IMR-90 (cell line): ENCODE measurements at regions not wholly inside any gene's neighbourhood (a gene's known extent, or its start where the extent isn't known, plus 50 kb on each side); places are given as distances from the start of the nearest gene placed in this dataset.

ENCODE experiments used
- ATAC-seq: fragments of 200-7000 bp; cut with Tn5 transposase; 2 replicates; pipeline ENCODE4 v1.9.1; 2020; ENCODE audit warnings: low read depth, mild to moderate bottlenecking, moderate library complexity
- BruUV-seq: library from RNA; stranded (reverse); fragments of 400-500 nt; replicated peaks from 2 replicates; lab custom pipeline; 2021; lab: Mats Ljungman, UMichigan
- CTCF ChIA-PET: fragments of 300-600 bp; formaldehyde crosslinking; extraction: SDS; loops from one replicate; lab custom pipeline; 2021; ENCODE audit warnings: antibody characterized with exemption; lab: Yijun Ruan, JAX
- POLR2A ChIA-PET: fragments of 300-600 bp; sonication (Branson Sonifier 250); formaldehyde crosslinking; loops from one replicate; lab custom pipeline; 2022; ENCODE audit warnings: antibody characterized with exemption; ENCODE audit not compliant: unreplicated experiment; lab: Charles Lee
- DNase-seq: peaks from one replicate; pipeline ENCODE4 v3.0.0; 2013
- H2AFZ ChIP-seq: replicated peaks from 2 replicates; pipeline ENCODE3; 2013; ENCODE audit warnings: low read length, mild to moderate bottlenecking; ENCODE audit not compliant: poor library complexity
- H2AK5ac ChIP-seq: 2 replicates; pipeline ENCODE4 v1.6.1; 2013; ENCODE audit warnings: low read depth, low read length, inconsistent platforms
- H2AK9ac ChIP-seq: replicated peaks from 2 replicates; pipeline ENCODE3; 2013; ENCODE audit warnings: mild to moderate bottlenecking, low read depth, low read length, moderate library complexity; ENCODE audit not compliant: poor library complexity
- H2BK120ac ChIP-seq: 2 replicates; pipeline ENCODE4 v1.6.1; 2013; ENCODE audit warnings: low read depth, low read length, inconsistent platforms
- H2BK15ac ChIP-seq: 3 replicates; pipeline ENCODE4 v1.6.1; 2013; ENCODE audit warnings: low read depth, low read length, inconsistent platforms
- H2BK20ac ChIP-seq: 2 replicates; pipeline ENCODE4 v1.6.1; 2013; ENCODE audit warnings: low read depth, mild to moderate bottlenecking, inconsistent platforms, low read length, moderate library complexity
- H2BK5ac ChIP-seq: 2 replicates; pipeline ENCODE4 v1.6.1; 2013; ENCODE audit warnings: mild to moderate bottlenecking, low read depth, low read length, inconsistent platforms; ENCODE audit not compliant: poor library complexity, severe bottlenecking
- H3K14ac ChIP-seq: replicated peaks from 2 replicates; pipeline ENCODE4 v1.6.1; 2013; ENCODE audit warnings: low read depth, low read length, inconsistent platforms
- H3K18ac ChIP-seq: 2 replicates; pipeline ENCODE4 v1.6.1; 2013; ENCODE audit warnings: low read depth, low read length, control low read depth
- H3K23ac ChIP-seq: 2 replicates; pipeline ENCODE4 v1.6.1; 2013; ENCODE audit warnings: low read depth, low read length, inconsistent platforms
- H3K27ac ChIP-seq: 2 replicates; pipeline ENCODE4 v1.5.1; 2013; ENCODE audit warnings: mild to moderate bottlenecking, control low read depth, low read length; ENCODE audit not compliant: insufficient read depth
- H3K27me3 ChIP-seq: 2 replicates; pipeline ENCODE4 v1.6.1; 2013; ENCODE audit warnings: low read length; ENCODE audit not compliant: control insufficient read depth, insufficient read depth
- H3K36me3 ChIP-seq: 2 replicates; pipeline ENCODE4 v1.6.1; 2013; ENCODE audit warnings: low read length, mixed read lengths; ENCODE audit not compliant: control insufficient read depth, insufficient read depth
- H3K4ac ChIP-seq: 2 replicates; pipeline ENCODE4 v1.6.1; 2013; ENCODE audit warnings: low read depth, low read length, inconsistent platforms
- H3K4me1 ChIP-seq: 2 replicates; pipeline ENCODE4 v1.6.1; 2013; ENCODE audit warnings: low read length, mixed read lengths; ENCODE audit not compliant: control insufficient read depth, insufficient read depth
- H3K4me2 ChIP-seq: 2 replicates; pipeline ENCODE4 v1.6.1; 2013; ENCODE audit warnings: low read depth, mild to moderate bottlenecking, control low read depth, low read length, moderate library complexity
- H3K4me3 ChIP-seq: 2 replicates; pipeline ENCODE4 v1.5.1; 2013; ENCODE audit warnings: low read depth, mild to moderate bottlenecking, control low read depth, low read length, moderate library complexity; ENCODE audit not compliant: insufficient read depth
- H3K56ac ChIP-seq: 2 replicates; pipeline ENCODE4 v1.6.1; 2013; ENCODE audit warnings: low read length, inconsistent platforms; ENCODE audit not compliant: insufficient read depth; ENCODE audit errors: extremely low read depth
- H3K79me1 ChIP-seq, 2 experiments: 2 replicates each; pipeline ENCODE4 v1.6.1; 2013; ENCODE audit warnings: low read length in 2 of 2, inconsistent platforms in 1 of 2, low read depth in 1 of 2
- H3K9ac ChIP-seq: 2 replicates; pipeline ENCODE4 v1.6.1; 2013; ENCODE audit warnings: low read depth, low read length, control low read depth
- H3K9me1 ChIP-seq: 2 replicates; pipeline ENCODE4 v1.6.1; 2013; ENCODE audit warnings: low read length, inconsistent platforms; ENCODE audit not compliant: insufficient read depth
- H3K9me3 ChIP-seq: 2 replicates; pipeline ENCODE4 v1.6.1; 2013; ENCODE audit warnings: low read length; ENCODE audit not compliant: control insufficient read depth, insufficient read depth
- H4K20me1 ChIP-seq: 2 replicates; pipeline ENCODE4 v1.6.1; 2013; ENCODE audit warnings: low read length, inconsistent platforms; ENCODE audit not compliant: insufficient read depth
- H4K5ac ChIP-seq: 2 replicates; pipeline ENCODE4 v1.6.1; 2013; ENCODE audit warnings: mild to moderate bottlenecking, low read depth, low read length, control low read depth
- H4K8ac ChIP-seq, 2 experiments: 2 replicates each; pipeline ENCODE4 v1.6.1; 2013; ENCODE audit warnings: low read depth in 2 of 2, low read length in 2 of 2, control low read depth in 1 of 2, inconsistent platforms in 1 of 2
- H4K91ac ChIP-seq: 2 replicates; pipeline ENCODE4 v1.6.1; 2013; ENCODE audit warnings: low read depth, low read length, inconsistent platforms; ENCODE audit not compliant: insufficient read depth
- BHLHE40 ChIP-seq: fragments of 150-350 bp; IDR thresholded peaks from 2 replicates; pipeline ENCODE4 v1.6.1; 2016; ENCODE audit warnings: mild to moderate bottlenecking, low read depth, low read length
- CEBPB ChIP-seq: IDR thresholded peaks from 2 replicates; pipeline ENCODE4 v1.6.1; 2012; ENCODE audit warnings: low read depth, low read length, improper control_type of control experiment
- CHD1 ChIP-seq: IDR thresholded peaks from 2 replicates; pipeline ENCODE4 v1.6.1; 2012; ENCODE audit warnings: low read depth, low read length, improper control_type of control experiment
- FOS ChIP-seq: fragments of 150-350 bp; IDR thresholded peaks from 2 replicates; pipeline ENCODE4 v1.6.1; 2016; ENCODE audit warnings: low read depth, low read length
- MAFK ChIP-seq: IDR thresholded peaks from 2 replicates; pipeline ENCODE4 v1.6.1; 2012; ENCODE audit warnings: low read depth, low read length, improper control_type of control experiment
- MAZ ChIP-seq: IDR thresholded peaks from 2 replicates; pipeline ENCODE4 v1.6.1; 2012; ENCODE audit warnings: low read depth, mild to moderate bottlenecking, low read length, improper control_type of control experiment, moderate library complexity, borderline replicate concordance
- MXI1 ChIP-seq: IDR thresholded peaks from 2 replicates; pipeline ENCODE4 v1.6.1; 2012; ENCODE audit warnings: low read depth, mild to moderate bottlenecking, low read length, moderate library complexity, borderline replicate concordance
- NFE2L2 ChIP-seq: fragments of 150-350 bp; IDR thresholded peaks from 2 replicates; pipeline ENCODE4 v1.6.1; 2016; ENCODE audit warnings: low read depth, mild to moderate bottlenecking, low read length
- POLR2A ChIP-seq: IDR thresholded peaks from 2 replicates; pipeline ENCODE4 v1.6.1; 2012; ENCODE audit warnings: mild to moderate bottlenecking, low read depth, low read length
- RAD21 ChIP-seq: IDR thresholded peaks from 2 replicates; pipeline ENCODE4 v1.6.1; 2012; ENCODE audit warnings: low read length, improper control_type of control experiment
- RCOR1 ChIP-seq: IDR thresholded peaks from 2 replicates; pipeline ENCODE4 v1.6.1; 2012; ENCODE audit warnings: mild to moderate bottlenecking, low read length, improper control_type of control experiment; ENCODE audit not compliant: insufficient replicate concordance
- RFX5 ChIP-seq: IDR thresholded peaks from 2 replicates; pipeline ENCODE4 v1.8.0; 2012; ENCODE audit warnings: low read depth, mild to moderate bottlenecking, low read length, moderate library complexity
- SMC3 ChIP-seq: fragments of 150-350 bp; IDR thresholded peaks from 2 replicates; pipeline ENCODE4 v1.6.1; 2016; ENCODE audit warnings: low read depth, mild to moderate bottlenecking, antibody characterized with exemption, low read length, moderate library complexity
- WGBS, 2 experiments: methylation state at CpG; one replicate each; pipeline versions ENCODE4 v1.1.5 to v1.1.7; 2013; ENCODE audit warnings: missing lambda C conversion rate in 2 of 2; ENCODE audit not compliant: insufficient read length in 1 of 2; ENCODE audit errors: extremely low coverage in 2 of 2; 5-methylcytosine and 5-hydroxymethylcytosine counted together
- dilution Hi-C: fragments of 300-500 bp; cut with HindIII; formaldehyde crosslinking; loops from one replicate; pipeline ENCODE4 v1.14.3; 2018; ENCODE audit warnings: low sequenced_read_pairs; ENCODE audit not compliant: unreplicated experiment
- in situ Hi-C: fragments of 300-500 bp; cut with MboI; formaldehyde crosslinking; loops from 3 replicates; pipeline ENCODE4 v1.14.3; 2019; ENCODE audit warnings: low sequenced_read_pairs, inconsistent platforms, mixed read lengths
- intact Hi-C: fragments of 100-400 bp; cut with micrococcal nuclease; formaldehyde crosslinking; loops from 2 replicates; pipeline ENCODE4 v1.10.0; 2022
- TF ChIP-seq, protein P1 (sequence below): fragments of 150-350 bp; IDR thresholded peaks from 2 replicates; pipeline ENCODE4 v1.6.1; 2016; ENCODE audit warnings: low read depth, mild to moderate bottlenecking, low read length, moderate library complexity, borderline replicate concordance
- TF ChIP-seq, protein P2 (sequence below): fragments of 150-350 bp; IDR thresholded peaks from 2 replicates; pipeline ENCODE4 v1.6.1; 2017; ENCODE audit warnings: mild to moderate bottlenecking, antibody characterized with exemption, low read length, low read depth
- TF ChIP-seq, protein P3 (sequence below): conservative IDR thresholded peaks from 2 replicates; pipeline ENCODE4 v1.5.1; 2012; ENCODE audit warnings: mild to moderate bottlenecking, low read depth, low read length, improper control_type of control experiment

DNA sequence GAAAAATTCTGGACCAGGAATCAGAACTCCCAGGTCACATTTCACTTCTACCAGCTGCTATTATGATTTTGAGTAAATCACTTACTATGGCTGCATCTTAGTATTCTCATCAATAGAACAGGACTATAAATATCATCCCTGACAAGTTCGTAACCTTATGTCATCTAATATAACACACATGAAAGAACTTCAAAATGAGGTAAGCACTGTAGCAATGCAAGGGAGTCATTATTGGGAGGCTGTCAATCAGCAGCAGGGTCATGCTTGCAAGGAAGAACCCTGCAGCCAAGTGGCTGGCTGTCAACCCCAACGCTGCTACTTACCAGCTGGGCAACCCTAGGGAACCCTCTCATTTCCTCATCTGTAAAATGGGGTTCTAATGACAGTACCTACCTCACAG lies 123.3 kb upstream of the B3GAT2 start:
- H2BK20ac ChIP-seq, result no peak overlapping the region
- no peak overlapping the region; the same call in 2 of the 3 replicates for H2BK15ac ChIP-seq
- H2BK5ac ChIP-seq, result no peak overlapping the region
- CTCF ChIA-PET, result no interaction called here
- H2AFZ ChIP-seq, result peak overlapping the region; percentile 8
- dilution Hi-C loops, result no loop called here
- H2AK5ac ChIP-seq, result no peak overlapping the region
- ATAC-seq (no peak), DNase-seq (no peak)
- no peak overlapping the region for H2AK9ac ChIP-seq
- no peak overlapping the region for H3K56ac ChIP-seq
- H4K5ac ChIP-seq, result no peak overlapping the region
- peaks cover 7% of the 10 kb centered on the region for H3K4me1 ChIP-seq
- no peak overlapping the region for H3K4me2 ChIP-seq
- H3K36me3 ChIP-seq, result no peaks in the 10 kb centered on the region
- BruUV-seq, result no TSS peak
- TF ChIP-seq CHD1 (no peak), RAD21 (no peak), POLR2A (no peak), MAFK (no peak), RFX5 (no peak), RCOR1 (no peak), MXI1 (no peak), MAZ (no peak), NFE2L2 (no peak), BHLHE40 (no peak), SMC3 (no peak), CEBPB (no peak), FOS (no peak)
- TF ChIP-seq, protein P1, sequence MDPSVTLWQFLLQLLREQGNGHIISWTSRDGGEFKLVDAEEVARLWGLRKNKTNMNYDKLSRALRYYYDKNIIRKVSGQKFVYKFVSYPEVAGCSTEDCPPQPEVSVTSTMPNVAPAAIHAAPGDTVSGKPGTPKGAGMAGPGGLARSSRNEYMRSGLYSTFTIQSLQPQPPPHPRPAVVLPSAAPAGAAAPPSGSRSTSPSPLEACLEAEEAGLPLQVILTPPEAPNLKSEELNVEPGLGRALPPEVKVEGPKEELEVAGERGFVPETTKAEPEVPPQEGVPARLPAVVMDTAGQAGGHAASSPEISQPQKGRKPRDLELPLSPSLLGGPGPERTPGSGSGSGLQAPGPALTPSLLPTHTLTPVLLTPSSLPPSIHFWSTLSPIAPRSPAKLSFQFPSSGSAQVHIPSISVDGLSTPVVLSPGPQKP, result no peak
- TF ChIP-seq, protein P2, sequence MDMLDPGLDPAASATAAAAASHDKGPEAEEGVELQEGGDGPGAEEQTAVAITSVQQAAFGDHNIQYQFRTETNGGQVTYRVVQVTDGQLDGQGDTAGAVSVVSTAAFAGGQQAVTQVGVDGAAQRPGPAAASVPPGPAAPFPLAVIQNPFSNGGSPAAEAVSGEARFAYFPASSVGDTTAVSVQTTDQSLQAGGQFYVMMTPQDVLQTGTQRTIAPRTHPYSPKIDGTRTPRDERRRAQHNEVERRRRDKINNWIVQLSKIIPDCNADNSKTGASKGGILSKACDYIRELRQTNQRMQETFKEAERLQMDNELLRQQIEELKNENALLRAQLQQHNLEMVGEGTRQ, result no peak
- TF ChIP-seq, protein P3, sequence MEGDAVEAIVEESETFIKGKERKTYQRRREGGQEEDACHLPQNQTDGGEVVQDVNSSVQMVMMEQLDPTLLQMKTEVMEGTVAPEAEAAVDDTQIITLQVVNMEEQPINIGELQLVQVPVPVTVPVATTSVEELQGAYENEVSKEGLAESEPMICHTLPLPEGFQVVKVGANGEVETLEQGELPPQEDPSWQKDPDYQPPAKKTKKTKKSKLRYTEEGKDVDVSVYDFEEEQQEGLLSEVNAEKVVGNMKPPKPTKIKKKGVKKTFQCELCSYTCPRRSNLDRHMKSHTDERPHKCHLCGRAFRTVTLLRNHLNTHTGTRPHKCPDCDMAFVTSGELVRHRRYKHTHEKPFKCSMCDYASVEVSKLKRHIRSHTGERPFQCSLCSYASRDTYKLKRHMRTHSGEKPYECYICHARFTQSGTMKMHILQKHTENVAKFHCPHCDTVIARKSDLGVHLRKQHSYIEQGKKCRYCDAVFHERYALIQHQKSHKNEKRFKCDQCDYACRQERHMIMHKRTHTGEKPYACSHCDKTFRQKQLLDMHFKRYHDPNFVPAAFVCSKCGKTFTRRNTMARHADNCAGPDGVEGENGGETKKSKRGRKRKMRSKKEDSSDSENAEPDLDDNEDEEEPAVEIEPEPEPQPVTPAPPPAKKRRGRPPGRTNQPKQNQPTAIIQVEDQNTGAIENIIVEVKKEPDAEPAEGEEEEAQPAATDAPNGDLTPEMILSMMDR, result no peak
- no peaks in the 10 kb centered on the region for H3K79me1 ChIP-seq
- no peaks in the 10 kb centered on the region for H4K20me1 ChIP-seq
- no CpG with 5 or more reads among the region's 2 CpGs for WGBS, 2 experiments
- intact Hi-C loops, result no loop called here
- peak overlapping the region; percentile 21 for H3K14ac ChIP-seq
- no peaks in the 10 kb centered on the region for H3K9me3 ChIP-seq
- H2BK120ac ChIP-seq, result peak overlapping the region; percentile 4; the same call in 1 of the 2 replicates
- H4K91ac ChIP-seq, result no peak overlapping the region
- no peaks in the 10 kb centered on the region for H3K27me3 ChIP-seq
- peak overlapping the region; percentile 60; the same call in 1 of the 2 replicates for H3K4ac ChIP-seq
- no peak overlapping the region for H3K27ac ChIP-seq
- no peak overlapping the region for H3K23ac ChIP-seq
- in situ Hi-C loops, result no loop called here
- peak overlapping the region; percentile 58; the same call in 1 of the 2 replicates for H3K18ac ChIP-seq
- POLR2A ChIA-PET, result no interaction called here
- H3K9ac ChIP-seq, result no peak overlapping the region
- no peaks in the 10 kb centered on the region for H3K9me1 ChIP-seq
- H3K4me3 ChIP-seq, result no peak overlapping the region
- no peak overlapping the region; a peak in 1 of 4 replicates for H4K8ac ChIP-seq
